ENCODE measurements at regions not wholly inside any gene's neighbourhood (a gene's known extent, or its start where the extent isn't known, plus 50 kb on each side); places are given as distances from the start of the nearest gene placed in this dataset.

- TF ChIP-seq RAD21 (IDR thresholded peaks at IDR 0.05; ENCODE audit: low read depth) (no peak), EZH2 (IDR thresholded peaks at IDR 0.05) (no peak), CTCF (IDR thresholded peaks at IDR 0.05 in 2 of 3, conservative IDR thresholded peaks at IDR 0.05 in 1 of 3; ENCODE audit: borderline replicate concordance in 1 of 3, insufficient read depth in 1 of 3, low read depth in 2 of 3, low read length in 2 of 3) (no peak), EZH2phosphoT487 (IDR thresholded peaks at IDR 0.05; ENCODE audit: borderline replicate concordance) (no peak), ZNF274 (IDR thresholded peaks at IDR 0.05; ENCODE audit: low read depth, low read length) (no peak), POLR2A (IDR thresholded peaks at IDR 0.05; ENCODE audit: borderline replicate concordance, extremely low read depth, insufficient read depth, insufficient read length) (no peak), YY1 (IDR thresholded peaks at IDR 0.05; ENCODE audit: extremely low read depth, insufficient replicate concordance, low read depth, low read length) (no peak), POLR2AphosphoS5 (IDR thresholded peaks at IDR 0.05; ENCODE audit: low read depth, low read length) (no peak), CEBPB (IDR thresholded peaks at IDR 0.05; ENCODE audit: low read depth) (no peak), MAX (IDR thresholded peaks at IDR 0.05) (no peak), CBX3 (IDR thresholded peaks at IDR 0.05; ENCODE audit: low read depth) (no peak)
- TF ChIP-seq, protein P1, sequence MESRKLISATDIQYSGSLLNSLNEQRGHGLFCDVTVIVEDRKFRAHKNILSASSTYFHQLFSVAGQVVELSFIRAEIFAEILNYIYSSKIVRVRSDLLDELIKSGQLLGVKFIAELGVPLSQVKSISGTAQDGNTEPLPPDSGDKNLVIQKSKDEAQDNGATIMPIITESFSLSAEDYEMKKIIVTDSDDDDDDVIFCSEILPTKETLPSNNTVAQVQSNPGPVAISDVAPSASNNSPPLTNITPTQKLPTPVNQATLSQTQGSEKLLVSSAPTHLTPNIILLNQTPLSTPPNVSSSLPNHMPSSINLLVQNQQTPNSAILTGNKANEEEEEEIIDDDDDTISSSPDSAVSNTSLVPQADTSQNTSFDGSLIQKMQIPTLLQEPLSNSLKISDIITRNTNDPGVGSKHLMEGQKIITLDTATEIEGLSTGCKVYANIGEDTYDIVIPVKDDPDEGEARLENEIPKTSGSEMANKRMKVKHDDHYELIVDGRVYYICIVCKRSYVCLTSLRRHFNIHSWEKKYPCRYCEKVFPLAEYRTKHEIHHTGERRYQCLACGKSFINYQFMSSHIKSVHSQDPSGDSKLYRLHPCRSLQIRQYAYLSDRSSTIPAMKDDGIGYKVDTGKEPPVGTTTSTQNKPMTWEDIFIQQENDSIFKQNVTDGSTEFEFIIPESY (IDR thresholded peaks at IDR 0.05; ENCODE audit: extremely low read depth, insufficient replicate concordance, low read length), result no peak
- TF ChIP-seq, protein P2, sequence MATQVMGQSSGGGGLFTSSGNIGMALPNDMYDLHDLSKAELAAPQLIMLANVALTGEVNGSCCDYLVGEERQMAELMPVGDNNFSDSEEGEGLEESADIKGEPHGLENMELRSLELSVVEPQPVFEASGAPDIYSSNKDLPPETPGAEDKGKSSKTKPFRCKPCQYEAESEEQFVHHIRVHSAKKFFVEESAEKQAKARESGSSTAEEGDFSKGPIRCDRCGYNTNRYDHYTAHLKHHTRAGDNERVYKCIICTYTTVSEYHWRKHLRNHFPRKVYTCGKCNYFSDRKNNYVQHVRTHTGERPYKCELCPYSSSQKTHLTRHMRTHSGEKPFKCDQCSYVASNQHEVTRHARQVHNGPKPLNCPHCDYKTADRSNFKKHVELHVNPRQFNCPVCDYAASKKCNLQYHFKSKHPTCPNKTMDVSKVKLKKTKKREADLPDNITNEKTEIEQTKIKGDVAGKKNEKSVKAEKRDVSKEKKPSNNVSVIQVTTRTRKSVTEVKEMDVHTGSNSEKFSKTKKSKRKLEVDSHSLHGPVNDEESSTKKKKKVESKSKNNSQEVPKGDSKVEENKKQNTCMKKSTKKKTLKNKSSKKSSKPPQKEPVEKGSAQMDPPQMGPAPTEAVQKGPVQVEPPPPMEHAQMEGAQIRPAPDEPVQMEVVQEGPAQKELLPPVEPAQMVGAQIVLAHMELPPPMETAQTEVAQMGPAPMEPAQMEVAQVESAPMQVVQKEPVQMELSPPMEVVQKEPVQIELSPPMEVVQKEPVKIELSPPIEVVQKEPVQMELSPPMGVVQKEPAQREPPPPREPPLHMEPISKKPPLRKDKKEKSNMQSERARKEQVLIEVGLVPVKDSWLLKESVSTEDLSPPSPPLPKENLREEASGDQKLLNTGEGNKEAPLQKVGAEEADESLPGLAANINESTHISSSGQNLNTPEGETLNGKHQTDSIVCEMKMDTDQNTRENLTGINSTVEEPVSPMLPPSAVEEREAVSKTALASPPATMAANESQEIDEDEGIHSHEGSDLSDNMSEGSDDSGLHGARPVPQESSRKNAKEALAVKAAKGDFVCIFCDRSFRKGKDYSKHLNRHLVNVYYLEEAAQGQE (IDR thresholded peaks at IDR 0.05; ENCODE audit: low read depth), result no peak
These were observed 91.9 kb upstream of the STC2 start for GRCh38 chr5:173420108-173420507.

Data from HCT116 (cell line).